ENCODE measurements at regions not wholly inside any gene's neighbourhood (a gene's known extent, or its start where the extent isn't known, plus 50 kb on each side); places are given as distances from the start of the nearest gene placed in this dataset.

- DNase-seq (ENCODE audit: low read depth in 2 of 2) = no peak
Measured at GRCh38 chr5:68407311-68408239, 192.0 kb downstream of the PIK3R1 start.

GRCh38 chr5:68408345-68408871 lies 192.9 kb downstream of the PIK3R1 start:
- no peak for DNase-seq (ENCODE audit: low read depth in 2 of 2)

- DNase-seq (ENCODE audit: low read depth in 2 of 2) = no peak
Measured at GRCh38 chr5:68409259-68409658, 193.7 kb downstream of the PIK3R1 start.

- no peak for DNase-seq (ENCODE audit: low read depth in 2 of 2)
Measured at GRCh38 chr5:68411161-68411560, 195.6 kb downstream of the PIK3R1 start.

- DNase-seq (ENCODE audit: low read depth in 2 of 2) = no peak
Measured at GRCh38 chr5:68415177-68416085, 199.9 kb downstream of the PIK3R1 start.

- no peak for DNase-seq (ENCODE audit: low read depth in 2 of 2)
Measured at GRCh38 chr5:68416714-68417113, 201.2 kb downstream of the PIK3R1 start.

GRCh38 chr5:68418201-68418600 lies 202.6 kb downstream of the PIK3R1 start:
- no peak for DNase-seq (ENCODE audit: low read depth in 2 of 2)

- no peak for DNase-seq (ENCODE audit: low read depth in 2 of 2)
Measured at GRCh38 chr5:68418680-68419079, 203.1 kb downstream of the PIK3R1 start.

GRCh38 chr5:68419081-68419636 lies 203.6 kb downstream of the PIK3R1 start:
- DNase-seq (ENCODE audit: low read depth in 2 of 2) = no peak

- DNase-seq (ENCODE audit: low read depth in 2 of 2) = no peak
Measured at GRCh38 chr5:68419637-68420452, 204.3 kb downstream of the PIK3R1 start.

GRCh38 chr5:68420476-68421344 lies 205.2 kb downstream of the PIK3R1 start:
- no peak for DNase-seq (ENCODE audit: low read depth in 2 of 2)

- no peak for DNase-seq (ENCODE audit: low read depth in 2 of 2)
Measured at GRCh38 chr5:68421485-68422220, 206.1 kb downstream of the PIK3R1 start.

GRCh38 chr5:68423154-68423811 lies 207.7 kb downstream of the PIK3R1 start:
- DNase-seq (ENCODE audit: low read depth in 2 of 2) = no peak

GRCh38 chr5:68424799-68425537 lies 209.4 kb downstream of the PIK3R1 start:
- no peak for DNase-seq (ENCODE audit: low read depth in 2 of 2)

GRCh38 chr5:68426586-68426985 lies 211.0 kb downstream of the PIK3R1 start:
- DNase-seq (ENCODE audit: low read depth in 2 of 2) = no peak

- DNase-seq (ENCODE audit: low read depth in 2 of 2) = no peak
Measured at GRCh38 chr5:68428231-68428811, 212.8 kb downstream of the PIK3R1 start.

- DNase-seq (ENCODE audit: low read depth in 2 of 2) = no peak
Measured at GRCh38 chr5:68429510-68429909, 214.0 kb downstream of the PIK3R1 start.

GRCh38 chr5:68430279-68430678 lies 214.7 kb downstream of the PIK3R1 start:
- no peak for DNase-seq (ENCODE audit: low read depth in 2 of 2)

Data from stimulated activated CD4-positive, alpha-beta T cell treated with anti-CD3 and anti-CD28 coated beads, Interleukin-4, amount 100 ng/mL, for 48 hours (primary cell).